T-helper 1 cell (primary cell): ENCODE measurements at regions not wholly inside any gene's neighbourhood (a gene's known extent, or its start where the extent isn't known, plus 50 kb on each side); places are given as distances from the start of the nearest gene placed in this dataset.
A peak's percentile ranks its signal among the peaks of the same experiment; 100 is the strongest.
"Not testable (repeated sequence)": the region's sequence is repeated elsewhere in the genome, so short reads cannot be mapped to it uniquely, and the experiment has no call there.

Experiments used
- DNase-seq, 5 donors: peaks; one replicate each; pipeline ENCODE4 v3.0.0-alpha.2; 2012 to 2020

DNA sequence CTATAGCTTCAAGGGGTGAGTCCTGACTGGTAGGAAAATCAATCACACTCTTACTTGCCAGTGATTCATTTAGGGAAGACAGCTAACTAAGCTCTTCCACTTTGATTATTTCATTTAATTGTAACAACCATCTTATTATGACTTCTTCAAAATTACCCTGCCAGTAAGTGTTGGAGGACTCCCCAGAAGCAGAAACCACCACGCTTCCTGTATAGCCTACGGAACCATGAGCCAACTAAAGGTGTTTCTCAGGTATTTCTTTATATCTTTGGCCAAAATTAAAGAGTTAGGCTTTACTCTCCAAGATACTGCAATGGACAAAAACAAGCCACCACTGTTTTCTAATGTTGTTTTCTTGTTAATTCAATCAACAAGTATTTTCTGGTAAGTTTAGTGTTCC, 61.0 kb downstream of the FOXD4L5 start:
- DNase-seq: peak in 1 of 5 donors; percentile 0

DNA sequence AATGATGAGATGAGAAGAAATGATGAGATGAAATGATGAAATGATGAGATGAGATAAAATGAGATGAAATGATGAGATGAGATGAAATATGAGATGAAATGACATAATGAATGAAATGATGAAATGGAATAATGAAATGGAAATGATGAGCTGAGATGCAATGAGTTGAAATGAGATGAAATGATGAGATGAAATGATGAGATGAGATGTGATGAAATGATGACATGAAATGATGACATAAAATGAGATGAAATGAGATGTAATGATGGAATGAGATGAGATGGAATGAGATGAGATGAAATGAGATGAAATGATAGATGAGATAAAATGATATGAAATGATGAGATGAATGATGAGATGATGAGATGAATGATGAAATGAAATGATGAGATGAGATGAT, 76.2 kb downstream of the FOXD4L5 start:
- not testable (repeated sequence) for DNase-seq

DNA sequence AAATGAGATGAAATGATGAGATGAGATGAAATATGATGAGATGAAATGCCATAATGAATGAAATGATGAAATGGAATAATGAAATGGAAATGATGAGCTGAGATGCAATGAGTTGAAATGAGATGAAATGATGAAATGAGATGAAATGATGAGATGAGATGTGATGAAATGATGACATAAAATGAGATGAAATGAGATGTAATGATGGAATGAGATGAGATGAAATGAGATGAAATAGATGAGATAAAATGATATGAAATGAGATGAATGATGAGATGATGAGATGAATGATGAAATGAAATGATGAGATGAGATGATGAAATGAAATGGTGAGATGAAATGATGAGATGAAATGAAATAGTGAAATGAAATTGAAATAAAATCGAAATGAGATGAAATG, 77.7 kb downstream of the FOXD4L5 start:
- DNase-seq: not testable (repeated sequence)

DNA sequence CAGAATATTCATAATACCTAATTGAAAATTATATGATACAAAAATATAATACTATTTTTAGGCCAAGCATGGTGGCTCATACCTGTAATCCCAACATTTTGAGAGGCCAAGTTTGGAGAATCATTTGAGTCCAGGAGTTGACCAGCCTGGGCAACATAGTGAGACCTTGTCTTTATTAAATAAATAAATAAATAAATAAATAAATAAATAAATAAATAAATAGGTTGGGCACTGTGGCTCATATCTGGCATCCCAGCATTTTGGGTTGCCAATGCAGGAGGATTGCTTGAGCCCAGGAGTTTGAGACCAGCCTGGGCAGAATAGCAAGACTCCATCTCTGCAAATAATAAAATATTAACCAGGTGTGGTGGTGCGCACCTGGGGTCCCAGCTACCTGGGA, 79.2 kb downstream of the FOXD4L5 start:
- DNase-seq: not testable (repeated sequence)

DNA sequence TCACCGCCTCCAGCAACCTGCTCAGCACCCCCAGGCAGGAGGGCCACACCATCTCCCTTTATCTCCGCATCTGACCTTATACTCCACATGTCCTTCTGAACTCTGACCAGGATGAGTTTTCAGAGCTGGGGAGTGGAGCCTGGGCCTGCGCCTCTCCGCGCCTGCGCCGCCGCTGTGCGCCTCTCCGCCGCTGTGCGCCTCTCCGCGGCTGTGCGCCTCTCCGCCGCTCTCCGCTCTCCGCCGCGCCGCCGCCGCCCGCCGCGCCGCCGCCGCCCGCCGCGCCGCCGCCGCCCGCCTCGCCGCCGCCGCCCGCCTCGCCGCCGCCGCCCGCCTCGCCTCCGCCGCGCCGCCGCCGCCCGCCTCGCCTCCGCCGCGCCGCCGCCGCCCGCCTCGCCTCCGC, 89.2 kb downstream of the FOXD4L5 start:
- not testable (repeated sequence) for DNase-seq

DNA sequence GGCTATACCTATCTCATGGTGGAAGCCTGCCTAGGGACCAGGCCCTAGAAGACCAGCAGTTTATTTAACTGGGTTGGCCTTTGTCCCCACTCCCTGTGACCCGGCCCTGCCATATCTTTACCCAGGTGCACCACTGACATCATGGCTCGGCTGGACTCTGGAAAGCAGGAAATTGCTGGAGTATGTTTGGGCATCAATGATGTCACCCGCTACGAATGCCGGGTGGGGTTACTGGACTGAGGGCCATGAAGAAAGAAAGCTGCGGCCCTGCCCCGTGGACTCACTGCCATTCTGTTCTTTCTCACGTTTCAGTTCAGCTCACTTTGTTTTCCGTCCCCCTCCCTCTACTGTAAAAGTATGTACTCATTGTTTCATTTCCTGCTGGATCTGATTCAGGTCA, 129.1 kb downstream of the FOXD4L5 start:
- DNase-seq: not testable (repeated sequence)
